ENCODE measurements at regions not wholly inside any gene's neighbourhood (a gene's known extent, or its start where the extent isn't known, plus 50 kb on each side); places are given as distances from the start of the nearest gene placed in this dataset.
"Not testable (repeated sequence)": the region's sequence is repeated elsewhere in the genome, so short reads cannot be mapped to it uniquely, and the experiment has no call there.

DNA sequence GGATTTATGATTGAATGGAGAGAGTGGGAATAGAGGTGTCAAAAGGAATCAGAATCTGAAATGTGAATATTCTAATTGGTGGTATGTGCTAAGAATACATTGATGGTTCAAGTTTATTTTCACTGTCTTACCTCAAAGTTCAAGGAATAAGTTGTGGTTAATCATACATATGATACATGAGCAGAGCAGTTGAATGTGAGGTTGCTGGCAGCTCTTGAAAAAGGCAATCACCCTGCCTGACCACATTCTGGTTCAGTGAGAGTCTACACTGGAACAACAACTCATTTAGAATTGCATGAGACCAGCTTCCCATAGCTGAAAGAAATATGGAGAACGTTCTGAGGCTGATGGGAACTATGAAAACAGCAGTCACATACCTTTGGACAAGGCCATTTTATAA is 68.3 kb upstream of the ARHGAP29 start:
- H3K36me3 Mint-ChIP-seq, result no peaks in the 10 kb centered on the region

GRCh38 chr1:94304553-94304952 is 67.2 kb upstream of the ARHGAP29 start:
- DNase-seq (no peak), ATAC-seq (ENCODE audit: low read depth in 2 of 2) (no peak)
- Mint-ChIP-seq H3K27me3 (peaks cover 16 to 26% (median 19%) of the 10 kb centered on the region in 3 donors), H3K4me1 (no peaks in the 10 kb centered on the region), H3K9me3 (no peaks in the 10 kb centered on the region), H3K27ac (no peak overlapping the region), H3K4me3 (no peak overlapping the region), H3K36me3 (no peaks in the 10 kb centered on the region)

More for the DNA sequence above, 68.3 kb upstream of the ARHGAP29 start:
- H3K9me3 Mint-ChIP-seq, result no peaks in the 10 kb centered on the region
- no peak for DNase-seq
- no peak for ATAC-seq (ENCODE audit: low read depth in 2 of 2)
- H3K4me3 Mint-ChIP-seq, result no peak overlapping the region
- H3K27ac Mint-ChIP-seq, result peak overlapping the region in 1 of 6 donors; percentile 8
- H3K4me1 Mint-ChIP-seq, result no peaks in the 10 kb centered on the region
- peaks cover 8 to 18% (median 14%) of the 10 kb centered on the region in 3 donors for H3K27me3 Mint-ChIP-seq

DNA sequence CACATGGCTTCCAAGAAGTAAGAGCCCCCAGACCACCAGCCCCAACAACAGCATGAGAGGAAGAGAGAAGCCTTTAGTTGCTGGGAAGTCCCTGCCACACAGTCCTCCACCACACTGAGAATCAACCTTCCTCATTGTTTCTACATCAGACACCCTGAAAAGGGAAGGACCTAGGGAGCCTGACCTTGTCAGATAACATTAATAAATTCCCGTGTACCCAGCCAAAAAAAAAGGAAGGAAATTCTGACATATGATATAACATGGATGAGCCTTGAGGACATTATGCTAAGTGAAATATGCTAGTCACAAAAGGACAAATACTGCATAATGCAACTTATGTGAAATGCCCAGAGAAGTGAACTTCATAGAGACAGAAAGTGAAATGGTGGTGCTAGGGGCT is 65.6 kb upstream of the ARHGAP29 start:
- ATAC-seq (ENCODE audit: low read depth in 2 of 2), result no peak
- no peak for DNase-seq
- Mint-ChIP-seq H3K27me3 (peaks cover 16 to 26% (median 19%) of the 10 kb centered on the region in 3 donors), H3K4me3 (no peak overlapping the region), H3K36me3 (no peaks in the 10 kb centered on the region), H3K4me1 (no peaks in the 10 kb centered on the region), H3K27ac (no peak overlapping the region), H3K9me3 (no peaks in the 10 kb centered on the region)

GRCh38 chr1:94302497-94302896 is 65.1 kb upstream of the ARHGAP29 start:
- ATAC-seq (ENCODE audit: low read depth in 2 of 2), result no peak

DNA sequence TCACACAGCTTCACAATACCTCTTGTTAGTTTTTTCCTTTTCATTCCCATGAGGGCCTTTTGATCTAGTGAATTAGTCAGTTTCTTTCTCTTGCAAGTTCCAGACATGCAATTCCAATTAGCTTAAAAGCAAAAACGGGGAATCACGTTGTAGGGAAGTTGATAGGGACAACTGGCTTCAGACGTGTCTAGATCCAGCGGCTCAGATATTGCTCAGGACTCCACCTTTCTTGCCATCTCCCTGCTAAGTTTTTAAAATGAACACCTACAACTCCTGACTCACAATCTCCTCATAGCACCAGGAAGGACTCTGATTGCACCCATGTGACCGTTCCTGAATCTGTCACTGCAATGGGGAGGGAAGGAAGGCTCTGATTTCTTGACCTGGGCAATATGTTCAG is 63.8 kb upstream of the ARHGAP29 start:
- no peak overlapping the region for H3K4me3 Mint-ChIP-seq
- H3K36me3 Mint-ChIP-seq, result no peaks in the 10 kb centered on the region
- ATAC-seq (ENCODE audit: low read depth in 2 of 2) (no peak), DNase-seq (no peak)
- H3K9me3 Mint-ChIP-seq, result no peaks in the 10 kb centered on the region
- H3K27ac Mint-ChIP-seq, result no peak overlapping the region
- H3K27me3 Mint-ChIP-seq, result peaks cover 16 to 26% (median 19%) of the 10 kb centered on the region in 3 donors
- no peaks in the 10 kb centered on the region for H3K4me1 Mint-ChIP-seq

More at GRCh38 chr1:94302497-94302896, 65.1 kb upstream of the ARHGAP29 start:
- Mint-ChIP-seq H3K4me3 (no peak overlapping the region), H3K4me1 (no peaks in the 10 kb centered on the region), H3K9me3 (no peaks in the 10 kb centered on the region), H3K27ac (no peak overlapping the region), H3K27me3 (peaks cover 16 to 26% (median 21%) of the 10 kb centered on the region in 3 donors), H3K36me3 (no peaks in the 10 kb centered on the region)
- DNase-seq, result no peak

DNA sequence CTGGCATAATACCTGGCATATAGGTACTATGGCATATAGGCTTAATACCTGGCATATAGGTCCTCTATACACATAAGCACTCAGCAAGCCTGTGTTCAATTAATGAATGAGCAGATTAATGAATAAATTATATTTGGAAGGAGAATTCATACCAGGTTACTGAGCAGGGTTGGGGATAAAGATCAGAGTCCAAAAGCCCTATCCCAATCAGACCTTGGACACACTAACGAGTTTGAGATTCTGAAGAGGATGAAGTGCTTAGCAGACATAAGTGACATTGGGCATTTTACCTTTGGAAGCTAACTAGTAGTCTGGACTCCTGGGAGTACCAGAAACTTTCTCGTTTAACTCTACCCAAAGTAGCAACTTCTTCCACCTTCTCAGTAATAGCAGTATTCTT is 63.3 kb upstream of the ARHGAP29 start:
- peaks cover 14 to 26% (median 19%) of the 10 kb centered on the region in 3 donors for H3K27me3 Mint-ChIP-seq
- DNase-seq, result no peak
- H3K9me3 Mint-ChIP-seq, result no peaks in the 10 kb centered on the region
- no peak for ATAC-seq (ENCODE audit: low read depth in 2 of 2)
- no peak overlapping the region for H3K27ac Mint-ChIP-seq
- H3K4me1 Mint-ChIP-seq, result no peaks in the 10 kb centered on the region
- no peaks in the 10 kb centered on the region for H3K36me3 Mint-ChIP-seq
- H3K4me3 Mint-ChIP-seq, result no peak overlapping the region

GRCh38 chr1:94299627-94300553 is 62.5 kb upstream of the ARHGAP29 start:
- ATAC-seq (ENCODE audit: low read depth in 2 of 2) (no peak), DNase-seq (no peak)
- Mint-ChIP-seq H3K4me3 (no peak overlapping the region), H3K4me1 (no peaks in the 10 kb centered on the region), H3K27me3 (peaks cover 7 to 21% (median 13%) of the 10 kb centered on the region in 3 donors), H3K9me3 (no peaks in the 10 kb centered on the region), H3K36me3 (no peaks in the 10 kb centered on the region), H3K27ac (no peak overlapping the region)

- Mint-ChIP-seq H3K9me3 (no peaks in the 10 kb centered on the region), H3K4me1 (no peaks in the 10 kb centered on the region), H3K27me3 (peaks cover 7 to 22% (median 10%) of the 10 kb centered on the region in 3 donors), H3K36me3 (no peaks in the 10 kb centered on the region), H3K27ac (no peak overlapping the region), H3K4me3 (no peak overlapping the region)
- ATAC-seq (ENCODE audit: low read depth in 2 of 2) (no peak), DNase-seq (no peak)
These were observed 61.5 kb upstream of the ARHGAP29 start for GRCh38 chr1:94298861-94299260.

DNA sequence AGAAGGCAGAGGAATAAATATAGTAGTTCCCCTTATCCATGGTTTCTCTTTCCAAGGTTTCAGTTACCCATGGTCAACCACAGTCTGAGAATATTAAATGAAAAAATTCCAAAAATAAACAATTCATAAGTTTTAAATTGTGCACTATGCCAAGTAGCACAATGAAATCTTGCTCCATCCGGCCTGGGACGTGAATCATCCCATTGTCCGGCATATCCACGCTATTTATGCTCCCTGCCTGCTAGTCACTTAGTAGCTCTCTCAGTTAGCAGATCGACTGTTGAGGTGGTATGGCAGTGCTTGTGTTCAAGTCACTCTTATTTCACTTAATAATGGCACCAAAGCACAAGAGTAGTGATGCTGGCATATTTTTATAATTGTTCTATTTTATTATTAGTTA is 58.6 kb upstream of the ARHGAP29 start:
- peaks cover 0 to 2% (median 0%) of the 10 kb centered on the region in 7 donors for H3K9me3 Mint-ChIP-seq
- no peak overlapping the region for H3K4me3 Mint-ChIP-seq
- no peak for ATAC-seq (ENCODE audit: low read depth in 2 of 2)
- peaks cover 24 to 27% (median 25%) of the 10 kb centered on the region in 3 donors for H3K27me3 Mint-ChIP-seq
- H3K4me1 Mint-ChIP-seq, result no peaks in the 10 kb centered on the region
- no peak overlapping the region for H3K27ac Mint-ChIP-seq
- H3K36me3 Mint-ChIP-seq, result peaks cover 0 to 7% of the 10 kb centered on the region in 2 donors
- DNase-seq, result no peak

GRCh38 chr1:94292978-94293377 is 55.6 kb upstream of the ARHGAP29 start:
- not testable (repeated sequence) for H3K9me3 Mint-ChIP-seq, H3K27ac Mint-ChIP-seq, H3K36me3 Mint-ChIP-seq

DNA sequence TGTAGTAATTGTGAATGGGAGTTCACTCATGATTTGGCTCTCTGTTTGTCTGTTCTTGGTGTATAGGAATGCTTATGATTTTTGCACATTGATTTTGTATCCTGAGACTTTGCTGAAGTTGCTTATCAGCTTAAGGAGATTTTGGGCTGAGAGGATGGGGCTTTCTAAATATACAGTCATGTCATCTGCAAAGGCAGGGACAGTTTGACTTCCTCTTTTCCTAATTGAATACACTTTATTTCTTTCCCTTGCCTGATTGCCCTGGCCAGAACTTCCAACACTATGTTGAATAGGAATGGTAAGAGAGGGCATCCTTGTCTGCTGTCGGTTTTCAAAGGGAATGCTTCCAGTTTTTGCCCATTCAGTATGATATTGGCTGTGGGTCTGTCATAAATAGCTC is 51.9 kb upstream of the ARHGAP29 start:
- DNase-seq; ATAC-seq (ENCODE audit: low read depth in 2 of 2); H3K4me1 Mint-ChIP-seq; H3K36me3 Mint-ChIP-seq; H3K4me3 Mint-ChIP-seq; H3K27ac Mint-ChIP-seq; H3K9me3 Mint-ChIP-seq: not testable (repeated sequence)
- H3K27me3 Mint-ChIP-seq, result peaks cover 30 to 33% (median 31%) of the 10 kb centered on the region in 3 donors

More at GRCh38 chr1:94292978-94293377, 55.6 kb upstream of the ARHGAP29 start:
- ATAC-seq (ENCODE audit: low read depth in 2 of 2); H3K4me1 Mint-ChIP-seq; H3K4me3 Mint-ChIP-seq; DNase-seq: not testable (repeated sequence)
- peaks cover 24 to 27% (median 26%) of the 10 kb centered on the region in 3 donors for H3K27me3 Mint-ChIP-seq
